PC-9 (cell line): ENCODE measurements at regions not wholly inside any gene's neighbourhood (a gene's known extent, or its start where the extent isn't known, plus 50 kb on each side); places are given as distances from the start of the nearest gene placed in this dataset.

ENCODE experiments used
- EZH2 ChIP-seq: fragments of 200-600 bp; sonication (generic); IDR thresholded peaks from 2 replicates; pipeline ENCODE4 v1.8.0; 2017; ENCODE audit warnings: antibody characterized with exemption, low read depth
- TF ChIP-seq, protein P1 (sequence below): fragments of 200-600 bp; sonication (generic); conservative IDR thresholded peaks from 2 replicates; pipeline ENCODE4 v1.6.1; 2017; ENCODE audit warnings: mixed run types, antibody characterized with exemption, mild to moderate bottlenecking, moderate library complexity

DNA sequence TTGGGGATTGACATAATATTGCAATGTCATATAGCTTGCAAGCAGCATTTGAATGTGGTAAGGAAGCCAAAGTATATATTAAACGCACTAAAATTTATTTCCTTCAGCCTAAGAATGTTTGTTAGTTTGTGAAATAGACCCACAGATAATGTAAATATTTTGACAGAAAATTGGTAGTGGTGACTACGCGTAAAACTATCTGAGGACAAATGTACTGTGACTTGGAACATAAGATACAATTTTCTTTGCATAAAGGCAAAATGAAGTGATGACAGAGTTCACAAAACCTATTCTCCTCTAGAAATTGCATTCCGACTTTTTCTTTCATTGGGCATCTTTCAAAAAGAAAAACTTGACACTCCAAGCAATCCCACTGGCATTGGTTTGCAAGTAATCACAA is 411.1 kb upstream of the LRATD1 start:
- TF ChIP-seq, protein P1, sequence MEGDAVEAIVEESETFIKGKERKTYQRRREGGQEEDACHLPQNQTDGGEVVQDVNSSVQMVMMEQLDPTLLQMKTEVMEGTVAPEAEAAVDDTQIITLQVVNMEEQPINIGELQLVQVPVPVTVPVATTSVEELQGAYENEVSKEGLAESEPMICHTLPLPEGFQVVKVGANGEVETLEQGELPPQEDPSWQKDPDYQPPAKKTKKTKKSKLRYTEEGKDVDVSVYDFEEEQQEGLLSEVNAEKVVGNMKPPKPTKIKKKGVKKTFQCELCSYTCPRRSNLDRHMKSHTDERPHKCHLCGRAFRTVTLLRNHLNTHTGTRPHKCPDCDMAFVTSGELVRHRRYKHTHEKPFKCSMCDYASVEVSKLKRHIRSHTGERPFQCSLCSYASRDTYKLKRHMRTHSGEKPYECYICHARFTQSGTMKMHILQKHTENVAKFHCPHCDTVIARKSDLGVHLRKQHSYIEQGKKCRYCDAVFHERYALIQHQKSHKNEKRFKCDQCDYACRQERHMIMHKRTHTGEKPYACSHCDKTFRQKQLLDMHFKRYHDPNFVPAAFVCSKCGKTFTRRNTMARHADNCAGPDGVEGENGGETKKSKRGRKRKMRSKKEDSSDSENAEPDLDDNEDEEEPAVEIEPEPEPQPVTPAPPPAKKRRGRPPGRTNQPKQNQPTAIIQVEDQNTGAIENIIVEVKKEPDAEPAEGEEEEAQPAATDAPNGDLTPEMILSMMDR, result no peak
- no peak for TF ChIP-seq EZH2
